Breast epithelium (tissue), 4 donors: ENCODE measurements at regions not wholly inside any gene's neighbourhood (a gene's known extent, or its start where the extent isn't known, plus 50 kb on each side); places are given as distances from the start of the nearest gene placed in this dataset.
A peak's percentile ranks its signal among the peaks of the same experiment; 100 is the strongest.

Experiments
- DNase-seq, 2 donors: peaks; one replicate each; pipeline ENCODE4 v3.0.0-alpha.2; 2019; ENCODE audit warnings: low spot score in 2 of 2
- H3K27ac ChIP-seq, 2 donors: fragments of 200-600 bp; sonication (generic) in 1 of 2; one replicate each; pipeline ENCODE4 v1.5.1; 2016 to 2019; ENCODE audit warnings: mild to moderate bottlenecking in 1 of 2
- H3K27me3 ChIP-seq, 2 donors: fragments of 200-600 bp; sonication (generic) in 1 of 2; one replicate each; pipeline versions ENCODE4 v1.5.1 to v1.6.0; 2017 to 2019; ENCODE audit warnings: control low read depth in 1 of 2, mild to moderate bottlenecking in 1 of 2
- H3K36me3 ChIP-seq: fragments of 200-600 bp; one replicate; pipeline ENCODE4 v1.5.1; 2019
- H3K4me1 ChIP-seq, 2 donors: fragments of 200-600 bp; sonication (generic); one replicate each; pipeline ENCODE4 v1.5.1; 2016 to 2019; ENCODE audit warnings: control low read depth in 1 of 2
- H3K4me3 ChIP-seq, 3 donors: fragments of 200-600 bp; sonication (generic); 1 replicate in 2 of 3; 2 replicates in 1 of 3; pipeline ENCODE4 v1.5.1; 2016 to 2019; ENCODE audit warnings: mild to moderate bottlenecking in 3 of 3, moderate library complexity in 2 of 3
- H3K9me3 ChIP-seq, 2 donors: fragments of 200-600 bp; sonication (generic) in 1 of 2; one replicate each; pipeline ENCODE4 v1.5.1; 2016 to 2019; ENCODE audit warnings: control low read depth in 1 of 2
- POLR2A ChIP-seq: fragments of 450-650 bp; IDR thresholded peaks from one replicate; pipeline ENCODE4 v1.6.1; 2016; ENCODE audit warnings: antibody characterized with exemption, mild to moderate bottlenecking, moderate library complexity
- POLR2AphosphoS5 ChIP-seq, 3 donors: sonication (generic); formaldehyde crosslinking; IDR thresholded peaks; one replicate each; pipeline ENCODE4 v1.6.1; 2017; ENCODE audit warnings: antibody characterized with exemption in 3 of 3
- intact Hi-C: fragments of 100-400 bp; cut with DNase I; formaldehyde crosslinking; loops from one replicate; pipeline ENCODE4 v1.15.1; 2023; ENCODE audit warnings: low total_unique reads
- TF ChIP-seq, protein P1 (sequence below), 3 donors: fragments of 450-650 bp; IDR thresholded peaks; one replicate each; pipeline ENCODE4 v1.5.1; 2016 to 2017; ENCODE audit warnings: antibody characterized with exemption in 3 of 3, mild to moderate bottlenecking in 3 of 3, moderate library complexity in 3 of 3

DNA sequence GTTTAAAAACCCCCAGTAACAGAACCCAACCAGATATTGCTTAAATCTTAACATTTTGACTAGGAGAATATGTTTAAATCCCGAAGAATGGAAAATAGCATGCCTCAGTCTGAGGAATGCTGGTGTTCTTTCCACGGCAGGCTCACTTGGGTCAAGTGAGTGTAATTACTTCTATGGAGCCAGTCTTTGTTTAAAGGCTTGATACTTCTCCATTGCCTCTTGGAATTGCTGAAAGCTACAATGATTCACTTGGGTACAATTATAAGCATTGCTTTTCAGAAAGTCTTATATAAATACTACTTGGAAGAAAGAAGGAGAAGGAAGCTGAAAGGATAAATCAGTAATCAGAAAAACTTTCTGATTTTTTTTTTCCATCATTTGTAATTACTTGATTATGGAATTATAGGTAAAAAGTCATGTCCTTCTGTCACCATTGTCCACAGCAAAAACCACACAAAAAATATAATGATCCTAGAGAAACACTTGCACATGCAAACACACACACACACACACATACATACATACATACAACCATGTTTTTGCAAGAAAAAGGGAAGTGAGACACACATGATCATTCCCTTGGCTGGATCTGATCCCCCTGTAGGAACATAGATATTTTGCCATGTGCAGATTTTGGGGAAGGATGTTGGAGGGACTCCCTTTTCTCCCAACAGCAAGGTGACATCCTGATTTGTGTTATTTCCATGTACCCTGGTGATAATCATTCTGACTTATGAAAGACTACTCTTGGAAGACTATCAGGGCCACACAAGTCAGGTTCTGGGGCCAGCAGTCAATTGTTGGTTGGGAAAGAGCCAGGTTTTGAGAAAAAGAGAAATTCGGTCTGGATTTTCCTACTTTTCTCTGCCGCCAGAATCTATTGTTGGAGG is 396.0 kb upstream of the BTBD3 start:
- no peak overlapping the region for H3K4me3 ChIP-seq
- peak overlapping the region in 1 of 2 donors; percentile 25 for H3K27ac ChIP-seq
- DNase-seq: no peak
- no peaks in the 10 kb centered on the region for H3K36me3 ChIP-seq
- H3K9me3 ChIP-seq: peaks cover 0 to 10% of the 10 kb centered on the region in 2 donors
- intact Hi-C loops: no loop called here
- no peaks in the 10 kb centered on the region for H3K4me1 ChIP-seq
- no peaks in the 10 kb centered on the region for H3K27me3 ChIP-seq
- TF ChIP-seq POLR2A (no peak), POLR2AphosphoS5 (IDR thresholded peaks at IDR 0.05) (no peak)
- TF ChIP-seq, protein P1, sequence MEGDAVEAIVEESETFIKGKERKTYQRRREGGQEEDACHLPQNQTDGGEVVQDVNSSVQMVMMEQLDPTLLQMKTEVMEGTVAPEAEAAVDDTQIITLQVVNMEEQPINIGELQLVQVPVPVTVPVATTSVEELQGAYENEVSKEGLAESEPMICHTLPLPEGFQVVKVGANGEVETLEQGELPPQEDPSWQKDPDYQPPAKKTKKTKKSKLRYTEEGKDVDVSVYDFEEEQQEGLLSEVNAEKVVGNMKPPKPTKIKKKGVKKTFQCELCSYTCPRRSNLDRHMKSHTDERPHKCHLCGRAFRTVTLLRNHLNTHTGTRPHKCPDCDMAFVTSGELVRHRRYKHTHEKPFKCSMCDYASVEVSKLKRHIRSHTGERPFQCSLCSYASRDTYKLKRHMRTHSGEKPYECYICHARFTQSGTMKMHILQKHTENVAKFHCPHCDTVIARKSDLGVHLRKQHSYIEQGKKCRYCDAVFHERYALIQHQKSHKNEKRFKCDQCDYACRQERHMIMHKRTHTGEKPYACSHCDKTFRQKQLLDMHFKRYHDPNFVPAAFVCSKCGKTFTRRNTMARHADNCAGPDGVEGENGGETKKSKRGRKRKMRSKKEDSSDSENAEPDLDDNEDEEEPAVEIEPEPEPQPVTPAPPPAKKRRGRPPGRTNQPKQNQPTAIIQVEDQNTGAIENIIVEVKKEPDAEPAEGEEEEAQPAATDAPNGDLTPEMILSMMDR (IDR thresholded peaks at IDR 0.05): no peak

DNA sequence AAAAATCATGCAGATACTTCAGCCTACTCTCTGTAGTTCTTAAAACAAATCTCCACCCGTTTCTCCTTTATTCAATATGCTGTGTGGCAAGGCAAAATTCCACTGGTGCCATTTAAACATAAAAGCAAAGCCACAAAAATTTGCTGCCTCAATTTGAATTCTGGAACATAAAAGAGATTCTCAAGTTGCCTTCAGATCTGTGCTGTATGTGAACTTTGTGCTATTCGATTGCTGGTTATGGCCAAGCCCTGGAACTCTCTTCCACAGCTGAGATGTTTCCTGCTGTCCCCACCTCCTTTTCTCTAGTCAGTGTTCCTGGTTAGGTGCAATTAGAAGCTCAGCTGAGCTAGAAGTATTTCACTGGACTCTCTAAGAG is 395.3 kb upstream of the BTBD3 start:
- no peaks in the 10 kb centered on the region for H3K27me3 ChIP-seq
- no peak for DNase-seq
- H3K4me3 ChIP-seq: no peak overlapping the region
- TF ChIP-seq POLR2A: no peak
- peaks cover 0 to 10% of the 10 kb centered on the region in 2 donors for H3K9me3 ChIP-seq
- H3K27ac ChIP-seq: peak overlapping the region in 1 of 2 donors; percentile 25
- intact Hi-C loops: no loop called here
- H3K4me1 ChIP-seq: no peaks in the 10 kb centered on the region
- no peaks in the 10 kb centered on the region for H3K36me3 ChIP-seq

DNA sequence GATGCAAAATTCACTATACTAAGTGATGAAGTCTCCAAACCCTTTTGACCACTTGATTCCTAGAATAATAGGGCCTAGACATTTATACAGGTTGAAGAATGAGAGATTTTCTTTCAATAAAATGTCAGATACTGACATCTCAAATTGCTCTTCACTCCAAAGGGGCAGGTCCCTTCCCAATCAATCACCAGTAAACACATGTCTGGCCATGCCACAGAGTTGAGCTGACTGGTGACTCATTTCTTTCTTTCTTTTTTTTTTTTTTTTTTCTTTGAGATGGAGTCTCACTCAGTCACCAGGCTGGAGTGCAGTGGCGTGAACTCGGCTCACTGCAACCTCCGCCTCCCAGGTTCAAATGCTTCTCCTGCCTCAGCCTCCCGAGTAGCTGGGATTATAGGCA is 388.6 kb upstream of the BTBD3 start:
- intact Hi-C loops: no loop called here
- H3K9me3 ChIP-seq: peaks cover 0 to 21% of the 10 kb centered on the region in 2 donors

GRCh38 chr20:11537032-11537431 is 380.7 kb upstream of the BTBD3 start:
- DNase-seq: no peak
- H3K4me1 ChIP-seq: no peaks in the 10 kb centered on the region
- no peak for TF ChIP-seq POLR2AphosphoS5 (IDR thresholded peaks at IDR 0.05)
- TF ChIP-seq, protein P1 (IDR thresholded peaks at IDR 0.05): no peak
- no peak for TF ChIP-seq POLR2A
- no peaks in the 10 kb centered on the region for H3K27me3 ChIP-seq
- H3K4me3 ChIP-seq: no peak overlapping the region
- intact Hi-C loops: no loop called here
- H3K9me3 ChIP-seq: no peaks in the 10 kb centered on the region
- H3K36me3 ChIP-seq: no peaks in the 10 kb centered on the region
- no peak overlapping the region for H3K27ac ChIP-seq

More for the DNA sequence above, 388.6 kb upstream of the BTBD3 start:
- no peaks in the 10 kb centered on the region for H3K4me1 ChIP-seq
- no peaks in the 10 kb centered on the region for H3K27me3 ChIP-seq
- H3K4me3 ChIP-seq: no peak overlapping the region
- no peaks in the 10 kb centered on the region for H3K36me3 ChIP-seq
- DNase-seq: no peak
- TF ChIP-seq POLR2A: no peak
- no peak for TF ChIP-seq POLR2AphosphoS5 (IDR thresholded peaks at IDR 0.05)
- TF ChIP-seq, protein P1 (IDR thresholded peaks at IDR 0.05): no peak
- no peak overlapping the region for H3K27ac ChIP-seq

DNA sequence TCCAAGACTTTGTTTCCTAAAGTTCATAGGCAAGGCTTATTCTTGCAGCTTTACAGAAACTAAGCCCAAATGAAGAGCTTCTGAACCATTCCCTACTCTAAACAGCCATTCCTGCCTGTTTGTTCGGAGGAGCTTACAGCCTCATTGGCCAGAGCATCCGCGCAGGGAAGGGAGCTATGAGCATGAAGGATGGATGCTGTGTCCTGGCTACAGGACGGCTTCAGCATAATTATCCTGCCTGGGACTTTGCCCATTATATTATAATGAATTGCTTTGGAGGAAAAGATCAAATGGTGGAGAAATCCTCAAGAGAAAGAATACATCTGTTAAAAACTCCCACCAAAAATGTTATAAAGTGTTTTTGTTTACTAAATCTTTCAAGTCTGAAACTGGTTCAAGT is 378.2 kb upstream of the BTBD3 start:
- no peak overlapping the region for H3K27ac ChIP-seq
- no peaks in the 10 kb centered on the region for H3K27me3 ChIP-seq
- H3K9me3 ChIP-seq: no peaks in the 10 kb centered on the region
- no peak overlapping the region for H3K4me3 ChIP-seq
- intact Hi-C loops: no loop called here
- no peaks in the 10 kb centered on the region for H3K36me3 ChIP-seq
- no peaks in the 10 kb centered on the region for H3K4me1 ChIP-seq
- TF ChIP-seq, protein P1 (IDR thresholded peaks at IDR 0.05): no peak
- TF ChIP-seq POLR2AphosphoS5 (IDR thresholded peaks at IDR 0.05): no peak
- no peak for DNase-seq
